Activated T-helper 17 cell treated with anti-CD3 and anti-CD28 coated beads, Interleukin-2, amount 50 U/mL, for 72 hours (primary cell): ENCODE measurements at regions not wholly inside any gene's neighbourhood (a gene's known extent, or its start where the extent isn't known, plus 50 kb on each side); places are given as distances from the start of the nearest gene placed in this dataset.
"Not testable (repeated sequence)": the region's sequence is repeated elsewhere in the genome, so short reads cannot be mapped to it uniquely, and the experiment has no call there.

Experiments
- ATAC-seq: fragments of 150-1000 bp; cut with Tn5 transposase; replicated peaks from 2 replicates; pipeline ENCODE4 v1.10.0; 2021; ENCODE audit warnings: mild to moderate bottlenecking, moderate library complexity
- H3K27ac Mint-ChIP-seq: one replicate; pipeline ENCODE4 v1.8.0; 2022; ENCODE audit warnings: mixed read lengths
- H3K27me3 Mint-ChIP-seq: one replicate; pipeline ENCODE4 v1.8.0; 2022; ENCODE audit warnings: mixed read lengths
- H3K36me3 Mint-ChIP-seq: one replicate; pipeline ENCODE4 v1.8.0; 2022; ENCODE audit warnings: low read depth, mild to moderate bottlenecking, mixed read lengths
- H3K4me1 Mint-ChIP-seq: one replicate; pipeline ENCODE4 v1.8.0; 2022; ENCODE audit warnings: mixed read lengths
- H3K4me3 Mint-ChIP-seq: one replicate; pipeline ENCODE4 v1.8.0; 2022; ENCODE audit warnings: mild to moderate bottlenecking, mixed read lengths
- H3K9me3 Mint-ChIP-seq: one replicate; pipeline ENCODE4 v1.8.0; 2022; ENCODE audit warnings: mixed read lengths

GRCh38 chr4:129748991-129749390 lies 653.0 kb downstream of the C4orf33 start:
- H3K36me3 Mint-ChIP-seq, result no peaks in the 10 kb centered on the region
- H3K4me3 Mint-ChIP-seq, result no peak overlapping the region
- H3K4me1 Mint-ChIP-seq, result no peaks in the 10 kb centered on the region
- H3K27ac Mint-ChIP-seq, result no peak overlapping the region
- H3K27me3 Mint-ChIP-seq, result no peaks in the 10 kb centered on the region
- peaks cover 4% of the 10 kb centered on the region for H3K9me3 Mint-ChIP-seq
- no peak for ATAC-seq

DNA sequence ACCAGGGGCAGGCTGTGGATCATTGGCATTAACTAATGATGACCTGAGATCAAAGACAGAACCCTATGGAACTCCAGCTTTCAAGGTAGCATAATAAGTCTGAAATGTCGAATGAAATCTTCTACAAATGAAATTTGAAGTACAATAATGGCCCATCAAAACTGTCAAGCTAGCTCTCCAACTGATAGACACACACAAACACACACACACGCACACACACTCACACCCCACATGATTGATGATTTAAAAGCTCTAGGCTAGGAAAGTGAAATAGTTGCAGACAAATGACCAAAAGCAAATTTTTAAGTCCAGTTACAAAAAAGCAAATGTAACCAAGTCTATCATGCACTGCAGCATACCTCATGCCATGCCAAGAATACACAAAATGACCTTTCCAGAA lies 655.7 kb downstream of the C4orf33 start:
- H3K4me1 Mint-ChIP-seq, result no peaks in the 10 kb centered on the region
- no peak overlapping the region for H3K4me3 Mint-ChIP-seq
- H3K36me3 Mint-ChIP-seq, result no peaks in the 10 kb centered on the region
- no peak overlapping the region for H3K27ac Mint-ChIP-seq
- ATAC-seq, result no peak
- no peaks in the 10 kb centered on the region for H3K27me3 Mint-ChIP-seq
- H3K9me3 Mint-ChIP-seq, result peaks cover 4% of the 10 kb centered on the region

DNA sequence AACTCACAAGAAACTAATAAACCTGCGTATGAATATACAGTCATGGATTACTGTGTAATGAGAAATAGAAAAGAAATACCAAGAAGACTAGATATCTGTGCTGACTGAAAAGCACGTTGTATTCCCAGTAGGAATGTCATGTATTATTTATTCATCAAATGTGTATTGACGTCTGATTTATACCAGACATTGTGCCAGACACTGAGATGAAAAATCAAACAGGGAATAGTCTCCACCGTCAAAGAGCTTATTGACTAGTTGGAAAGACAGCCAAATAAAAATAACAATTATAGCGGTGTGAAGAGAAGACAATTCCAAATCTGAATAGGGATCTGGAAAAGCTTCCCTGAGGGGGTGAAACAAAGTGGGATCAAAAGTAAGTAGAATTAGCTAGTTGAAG lies 687.6 kb downstream of the C4orf33 start:
- Mint-ChIP-seq H3K4me1 (no peaks in the 10 kb centered on the region), H3K36me3 (no peaks in the 10 kb centered on the region), H3K4me3 (no peak overlapping the region), H3K27ac (no peak overlapping the region), H3K27me3 (no peaks in the 10 kb centered on the region), H3K9me3 (peaks cover 5% of the 10 kb centered on the region)
- ATAC-seq, result no peak

DNA sequence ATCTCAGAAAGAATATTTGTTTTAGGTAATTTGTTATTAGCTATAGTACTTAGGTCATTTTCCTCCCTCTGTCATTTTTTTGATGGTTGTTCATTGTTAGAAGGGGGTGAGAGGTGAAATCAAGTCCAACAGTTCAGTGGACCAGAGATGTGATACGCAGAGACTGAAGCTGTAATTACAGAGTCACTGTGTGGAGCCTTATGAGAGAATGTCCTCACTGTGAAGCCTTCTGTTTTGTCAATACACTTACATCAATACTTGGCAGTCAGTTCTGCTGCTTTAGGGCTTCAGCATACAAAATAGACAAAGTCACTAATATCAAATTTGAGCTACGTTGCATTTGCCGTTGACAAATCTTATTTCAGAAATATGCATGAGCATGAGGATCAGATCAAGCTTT lies 692.5 kb downstream of the C4orf33 start:
- H3K9me3 Mint-ChIP-seq, result peaks cover 5% of the 10 kb centered on the region
- no peak overlapping the region for H3K27ac Mint-ChIP-seq
- H3K4me3 Mint-ChIP-seq, result no peak overlapping the region
- no peaks in the 10 kb centered on the region for H3K36me3 Mint-ChIP-seq
- H3K4me1 Mint-ChIP-seq, result no peaks in the 10 kb centered on the region
- no peak for ATAC-seq
- no peaks in the 10 kb centered on the region for H3K27me3 Mint-ChIP-seq

DNA sequence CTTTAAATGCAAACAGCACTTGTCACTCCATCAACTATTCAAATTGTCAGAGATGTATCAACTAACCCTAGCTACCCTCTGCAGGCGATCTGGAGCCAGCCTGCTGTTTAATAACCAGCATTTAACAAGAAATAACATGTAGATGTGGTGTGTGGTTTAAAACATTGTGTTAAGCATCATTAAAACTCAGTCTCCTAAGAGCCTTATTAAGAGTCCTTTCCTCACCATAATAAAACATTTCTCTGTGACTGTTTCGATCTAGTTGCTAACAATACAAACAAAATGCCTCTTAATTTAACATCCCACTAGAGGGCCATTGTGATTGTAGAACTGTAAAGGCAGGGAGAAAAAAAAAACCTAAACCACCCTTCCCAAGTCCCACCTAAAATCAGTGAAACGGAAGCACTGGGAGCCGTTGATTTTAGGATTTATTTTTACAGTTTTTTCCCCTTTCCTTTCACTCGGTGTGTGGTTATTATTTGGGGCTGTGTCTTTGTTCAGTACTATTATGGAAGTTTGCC lies 708.6 kb downstream of the C4orf33 start:
- Mint-ChIP-seq H3K9me3 (peaks cover 6% of the 10 kb centered on the region), H3K4me1 (no peaks in the 10 kb centered on the region), H3K36me3 (no peaks in the 10 kb centered on the region), H3K27me3 (no peaks in the 10 kb centered on the region), H3K27ac (no peak overlapping the region), H3K4me3 (no peak overlapping the region)
- no peak for ATAC-seq

DNA sequence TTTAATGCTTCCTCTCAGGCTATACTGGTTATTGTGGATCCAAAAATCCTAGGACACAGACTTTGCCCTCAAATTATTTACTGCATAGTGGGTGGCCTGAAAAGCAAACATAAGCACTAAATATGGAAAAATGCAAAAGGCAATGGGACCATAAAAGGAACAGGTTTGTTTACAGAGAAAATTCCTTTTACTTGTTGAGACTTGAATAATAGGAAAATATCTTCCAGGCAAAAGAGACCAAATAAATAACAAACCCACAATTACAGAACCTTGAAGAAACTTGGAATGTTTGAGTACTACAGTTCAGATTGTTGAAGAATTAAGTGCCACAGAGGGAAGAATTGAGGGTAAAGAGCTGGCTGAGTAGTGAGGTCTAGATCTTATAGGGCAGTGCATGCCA lies 711.0 kb downstream of the C4orf33 start:
- Mint-ChIP-seq H3K36me3 (no peaks in the 10 kb centered on the region), H3K4me1 (no peaks in the 10 kb centered on the region), H3K27me3 (no peaks in the 10 kb centered on the region), H3K9me3 (peaks cover 13% of the 10 kb centered on the region), H3K4me3 (no peak overlapping the region), H3K27ac (no peak overlapping the region)
- ATAC-seq, result no peak

GRCh38 chr4:129808242-129808641 lies 712.3 kb downstream of the C4orf33 start:
- H3K36me3 Mint-ChIP-seq, result no peaks in the 10 kb centered on the region
- no peak for ATAC-seq
- no peaks in the 10 kb centered on the region for H3K27me3 Mint-ChIP-seq
- H3K4me1 Mint-ChIP-seq, result no peaks in the 10 kb centered on the region
- peaks cover 13% of the 10 kb centered on the region for H3K9me3 Mint-ChIP-seq
- H3K27ac Mint-ChIP-seq, result no peak overlapping the region
- no peak overlapping the region for H3K4me3 Mint-ChIP-seq

DNA sequence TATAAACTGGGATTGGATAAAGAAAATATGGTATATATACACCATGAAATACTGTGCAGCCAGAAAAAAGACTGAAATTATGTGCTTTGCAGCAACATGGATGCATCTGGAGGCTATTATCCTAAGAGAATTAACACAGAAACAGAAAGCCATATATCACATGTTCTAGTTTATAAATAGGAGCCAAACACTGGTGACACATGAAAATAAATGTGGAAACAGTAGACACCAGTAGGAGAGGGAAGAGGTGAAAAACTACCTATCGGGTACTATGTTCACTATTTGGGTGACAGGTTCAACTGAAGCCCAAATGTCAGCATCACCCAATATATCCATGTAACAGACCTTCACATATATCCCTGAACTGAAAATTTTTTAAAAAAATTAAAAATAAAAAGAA lies 725.1 kb downstream of the C4orf33 start:
- Mint-ChIP-seq H3K27me3 (no peaks in the 10 kb centered on the region), H3K36me3 (no peaks in the 10 kb centered on the region), H3K9me3 (no peaks in the 10 kb centered on the region), H3K4me1 (no peaks in the 10 kb centered on the region), H3K27ac (no peak overlapping the region), H3K4me3 (no peak overlapping the region)
- no peak for ATAC-seq

DNA sequence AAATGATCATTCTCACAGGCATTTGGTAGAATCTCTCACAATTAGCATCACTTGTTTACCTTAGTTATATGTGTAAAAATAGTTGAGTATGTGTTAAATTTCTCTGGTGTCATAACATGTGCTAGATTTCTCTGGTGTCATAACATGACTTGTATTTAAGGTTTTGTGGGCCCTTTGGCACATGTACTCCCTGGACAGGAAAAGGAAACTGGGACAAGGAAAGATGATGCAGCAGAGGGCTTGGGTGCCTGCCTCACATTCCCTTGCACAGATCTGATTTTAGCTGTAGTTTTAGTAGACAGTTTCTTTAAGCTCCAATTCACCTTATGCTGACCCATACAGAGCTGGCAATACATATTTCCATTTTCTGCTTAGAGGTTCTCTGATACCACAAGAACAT lies 726.0 kb downstream of the C4orf33 start:
- no peaks in the 10 kb centered on the region for H3K27me3 Mint-ChIP-seq
- no peaks in the 10 kb centered on the region for H3K9me3 Mint-ChIP-seq
- no peaks in the 10 kb centered on the region for H3K4me1 Mint-ChIP-seq
- no peak for ATAC-seq
- no peak overlapping the region for H3K4me3 Mint-ChIP-seq
- no peaks in the 10 kb centered on the region for H3K36me3 Mint-ChIP-seq
- no peak overlapping the region for H3K27ac Mint-ChIP-seq

DNA sequence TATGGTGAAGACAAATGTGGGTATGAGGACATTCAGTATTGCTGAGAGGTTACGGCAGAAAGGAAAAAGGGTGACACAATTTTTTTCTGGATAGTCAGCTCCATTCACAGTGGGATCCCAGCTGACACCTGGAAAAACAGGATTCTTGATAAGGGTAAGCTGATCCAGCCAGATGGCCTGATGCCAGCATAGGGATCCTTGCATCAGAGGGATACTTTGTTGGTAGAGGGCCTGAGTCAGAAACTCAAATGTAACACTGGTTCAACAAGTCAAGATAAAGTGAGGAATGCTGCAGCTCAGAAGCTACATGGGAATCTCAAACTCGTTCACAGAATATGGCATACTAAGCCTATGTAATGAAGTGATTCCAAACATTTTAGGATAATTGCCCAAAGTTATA lies 726.7 kb downstream of the C4orf33 start:
- no peak overlapping the region for H3K27ac Mint-ChIP-seq
- no peaks in the 10 kb centered on the region for H3K27me3 Mint-ChIP-seq
- no peaks in the 10 kb centered on the region for H3K9me3 Mint-ChIP-seq
- no peak overlapping the region for H3K4me3 Mint-ChIP-seq
- no peaks in the 10 kb centered on the region for H3K36me3 Mint-ChIP-seq
- ATAC-seq, result no peak
- H3K4me1 Mint-ChIP-seq, result no peaks in the 10 kb centered on the region

DNA sequence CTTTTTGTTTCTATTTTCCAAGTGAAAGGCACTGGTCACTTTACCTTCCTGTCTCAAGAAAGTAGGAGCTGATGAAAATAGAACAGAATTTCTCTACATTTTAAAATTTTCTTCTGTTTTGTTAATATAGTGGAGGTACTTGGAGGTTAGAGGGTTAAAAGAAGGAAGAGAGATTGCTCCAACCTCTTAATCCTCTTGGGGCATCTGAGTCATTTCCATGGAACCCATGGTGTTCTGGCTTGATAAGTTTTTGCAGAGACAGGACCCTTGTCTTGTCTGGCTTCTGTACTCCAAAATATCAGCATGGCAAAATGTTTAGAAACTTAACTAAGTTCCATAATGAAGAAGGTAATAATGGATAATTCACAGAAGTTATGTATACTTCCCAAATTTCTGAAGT lies 727.2 kb downstream of the C4orf33 start:
- ATAC-seq, result no peak
- H3K36me3 Mint-ChIP-seq, result no peaks in the 10 kb centered on the region
- H3K27me3 Mint-ChIP-seq, result no peaks in the 10 kb centered on the region
- H3K4me1 Mint-ChIP-seq, result no peaks in the 10 kb centered on the region
- H3K27ac Mint-ChIP-seq, result no peak overlapping the region
- no peak overlapping the region for H3K4me3 Mint-ChIP-seq
- H3K9me3 Mint-ChIP-seq, result no peaks in the 10 kb centered on the region

GRCh38 chr4:129829373-129829772 lies 733.4 kb downstream of the C4orf33 start:
- no peaks in the 10 kb centered on the region for H3K4me1 Mint-ChIP-seq
- H3K27me3 Mint-ChIP-seq, result no peaks in the 10 kb centered on the region
- H3K36me3 Mint-ChIP-seq, result no peaks in the 10 kb centered on the region
- no peak for ATAC-seq
- no peaks in the 10 kb centered on the region for H3K9me3 Mint-ChIP-seq
- no peak overlapping the region for H3K27ac Mint-ChIP-seq
- no peak overlapping the region for H3K4me3 Mint-ChIP-seq

GRCh38 chr4:129839687-129840086 lies 743.7 kb downstream of the C4orf33 start:
- H3K4me3 Mint-ChIP-seq, result no peak overlapping the region
- no peak for ATAC-seq
- no peak overlapping the region for H3K27ac Mint-ChIP-seq
- H3K4me1 Mint-ChIP-seq, result no peaks in the 10 kb centered on the region
- no peaks in the 10 kb centered on the region for H3K36me3 Mint-ChIP-seq
- no peaks in the 10 kb centered on the region for H3K27me3 Mint-ChIP-seq
- H3K9me3 Mint-ChIP-seq, result peaks cover 11% of the 10 kb centered on the region

GRCh38 chr4:129842096-129842495 lies 746.1 kb downstream of the C4orf33 start:
- Mint-ChIP-seq H3K9me3 (peaks cover 11% of the 10 kb centered on the region), H3K27ac (no peak overlapping the region), H3K4me3 (no peak overlapping the region), H3K36me3 (no peaks in the 10 kb centered on the region), H3K27me3 (no peaks in the 10 kb centered on the region), H3K4me1 (no peaks in the 10 kb centered on the region)
- ATAC-seq, result no peak

DNA sequence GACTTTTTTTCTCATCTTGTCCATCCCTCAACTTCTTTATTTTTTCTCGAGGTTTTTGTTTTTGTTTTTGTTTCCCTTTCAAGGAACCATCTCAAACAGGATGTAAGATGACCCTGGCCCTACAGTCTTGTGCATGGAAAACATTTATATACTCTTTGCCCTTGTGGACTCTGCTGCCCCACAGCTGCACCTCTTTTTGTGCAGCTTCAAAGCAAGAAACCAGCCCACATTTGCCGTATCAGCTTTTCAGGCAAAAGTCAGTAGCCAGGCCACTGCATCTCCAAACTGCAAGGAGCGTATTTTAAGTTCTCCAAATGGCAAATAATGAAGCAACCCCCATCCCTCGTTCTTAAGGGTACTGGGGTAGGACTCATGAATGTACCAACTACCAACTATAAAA lies 756.5 kb downstream of the C4orf33 start:
- Mint-ChIP-seq H3K4me3 (no peak overlapping the region), H3K27ac (no peak overlapping the region), H3K36me3 (no peaks in the 10 kb centered on the region), H3K27me3 (no peaks in the 10 kb centered on the region), H3K9me3 (no peaks in the 10 kb centered on the region), H3K4me1 (no peaks in the 10 kb centered on the region)
- no peak for ATAC-seq

DNA sequence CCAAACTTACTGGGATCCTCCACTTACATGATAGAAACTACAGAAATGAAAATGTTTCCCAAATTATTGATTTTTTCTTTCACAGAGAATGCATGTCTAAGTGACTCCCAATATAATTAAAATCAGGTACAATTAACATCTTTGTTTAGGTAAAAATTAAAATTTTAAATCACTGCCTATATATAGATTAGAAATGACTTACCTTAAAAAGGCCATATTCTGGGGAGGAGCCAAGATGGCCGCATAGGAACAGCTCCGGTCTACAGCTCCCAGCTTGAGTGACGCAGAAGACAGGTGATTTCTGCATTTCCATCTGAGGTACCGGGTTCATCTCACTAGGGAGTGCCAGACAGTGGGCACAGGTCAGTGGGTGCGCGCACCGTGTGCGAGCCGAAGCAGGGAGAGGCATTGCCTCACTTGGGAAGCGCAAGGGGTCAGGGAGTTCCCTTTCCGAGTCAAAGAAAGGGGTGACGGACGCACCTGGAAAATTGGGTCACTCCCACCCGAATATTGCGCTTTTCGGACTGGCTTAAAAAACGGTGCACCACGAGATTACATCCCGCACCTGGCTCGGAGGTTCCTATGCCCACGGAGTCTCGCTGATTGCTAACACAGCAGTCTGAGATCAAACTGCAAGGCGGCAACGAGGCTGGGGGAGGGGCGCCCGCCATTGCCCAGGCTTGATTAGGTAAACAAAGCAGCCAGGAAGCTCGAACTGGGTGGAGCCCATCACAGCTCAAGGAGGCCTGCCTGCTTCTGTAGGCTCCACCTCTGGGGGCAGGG lies 757.9 kb downstream of the C4orf33 start:
- not testable (repeated sequence) for H3K36me3 Mint-ChIP-seq, ATAC-seq, H3K27me3 Mint-ChIP-seq, H3K9me3 Mint-ChIP-seq, H3K4me3 Mint-ChIP-seq, H3K4me1 Mint-ChIP-seq, H3K27ac Mint-ChIP-seq
